Stomach (tissue), 8 donors: ENCODE measurements at regions not wholly inside any gene's neighbourhood (a gene's known extent, or its start where the extent isn't known, plus 50 kb on each side); places are given as distances from the start of the nearest gene placed in this dataset.

Experiments
- DNase-seq, 2 donors: peaks; one replicate each; pipeline versions ENCODE4 v3.0.0 to v3.0.0-alpha.2; 2013 to 2019
- H3K27ac ChIP-seq, 5 donors: fragments of 200-600 bp in 4 of 5; sonication (generic) in 4 of 5; one replicate each; pipeline ENCODE4 v1.5.1; 2013 to 2019; ENCODE audit warnings: mild to moderate bottlenecking in 1 of 5, moderate library complexity in 1 of 5
- H3K27me3 ChIP-seq, 3 donors: fragments of 200-600 bp; sonication (generic); one replicate each; pipeline ENCODE4 v1.5.1; 2017 to 2019; ENCODE audit warnings: mixed run types in 1 of 3
- H3K36me3 ChIP-seq, 4 donors: fragments of 200-600 bp; sonication (generic); 1 replicate in 3 of 4; 2 replicates in 1 of 4; pipeline ENCODE4 v1.5.1; 2016 to 2019
- H3K4me1 ChIP-seq, 4 donors: fragments of 200-600 bp; sonication (generic); one replicate each; pipeline ENCODE4 v1.5.1; 2016 to 2019
- H3K4me3 ChIP-seq, 4 donors: fragments of 200-600 bp; sonication (generic) in 3 of 4; one replicate each; pipeline ENCODE4 v1.5.1; 2016 to 2019; ENCODE audit warnings: mild to moderate bottlenecking in 1 of 4
- H3K9me3 ChIP-seq, 4 donors: fragments of 200-600 bp; sonication (generic); one replicate each; pipeline ENCODE4 v1.5.1; 2016 to 2019
- EP300 ChIP-seq: sonication (generic); formaldehyde crosslinking; IDR thresholded peaks from one replicate; pipeline ENCODE4 v1.6.1; 2017; ENCODE audit warnings: antibody characterized with exemption
- POLR2A ChIP-seq, 4 donors: fragments of 450-650 bp; IDR thresholded peaks; one replicate each; pipeline ENCODE4 v1.6.1; 2016; ENCODE audit warnings: antibody characterized with exemption in 4 of 4, control low read depth in 2 of 4, mild to moderate bottlenecking in 1 of 4, moderate library complexity in 1 of 4
- POLR2AphosphoS5 ChIP-seq, 3 donors: sonication (generic); formaldehyde crosslinking; IDR thresholded peaks; one replicate each; pipeline ENCODE4 v1.6.1; 2016; ENCODE audit warnings: antibody characterized with exemption in 3 of 3
- WGBS, 5 donors: extraction: QIAGEN DNeasy Blood & Tissue Kit in 3 of 5; methylation state at CpG; one replicate each; pipeline versions ENCODE4 v1.1.5 to v1.1.7; 2013 to 2018; 5-methylcytosine and 5-hydroxymethylcytosine counted together
- intact Hi-C: fragments of 100-400 bp; cut with DNase I; formaldehyde crosslinking; loops from one replicate; pipeline ENCODE4 v1.15.1; 2023; ENCODE audit warnings: low total_unique reads
- TF ChIP-seq, protein P1 (sequence below), 7 experiments: fragments of 450-650 bp in 4 of 7; fragments of 200-600 bp in 3 of 7; sonication (generic) in 3 of 7; IDR thresholded peaks; one replicate each; pipeline ENCODE4 v1.5.1; 2016 to 2019; ENCODE audit warnings: antibody characterized with exemption in 7 of 7, control low read depth in 2 of 7, mild to moderate bottlenecking in 1 of 7
- donor health status: healthy with polysubstance abuse.
- donor health status: Bipolar disorder and iron deficiency.
- donor health status: healthy.

DNA sequence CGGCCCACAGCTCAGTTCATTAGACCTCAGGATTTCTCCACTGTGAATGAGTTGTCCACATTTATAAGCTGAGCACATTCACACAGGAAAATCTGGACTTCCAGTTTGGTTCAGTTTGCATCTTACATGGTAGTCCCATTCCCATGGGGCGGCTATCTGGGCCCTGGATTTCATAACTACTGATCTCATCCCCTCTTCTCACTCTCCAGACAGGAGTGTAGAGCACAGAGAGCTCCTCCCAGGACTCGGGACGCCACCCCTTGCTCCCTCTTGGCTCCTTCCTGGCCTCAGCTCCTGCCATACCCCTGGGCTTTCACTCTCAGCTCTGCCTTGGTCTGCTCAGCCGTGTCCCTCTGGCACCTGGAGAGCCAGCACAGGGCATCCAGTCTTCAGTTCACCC is 117.6 kb upstream of the TCERG1L start:
- Histone ChIP-seq H3K27ac (no peak overlapping the region), H3K27me3 (peaks cover 0 to 65% (median 0%) of the 10 kb centered on the region in 3 donors), H3K36me3 (no peaks in the 10 kb centered on the region), H3K4me3 (no peak overlapping the region), H3K4me1 (no peaks in the 10 kb centered on the region), H3K9me3 (no peaks in the 10 kb centered on the region)
- intact Hi-C loops = no loop called here
- WGBS, 5 donors = 47 to 87% (median 72%) methylated on average over 5 of the region's 5 CpGs
- TF ChIP-seq POLR2A (IDR thresholded peaks at IDR 0.05) = no peak
- TF ChIP-seq POLR2AphosphoS5 (IDR thresholded peaks at IDR 0.05) = no peak
- TF ChIP-seq, protein P1, sequence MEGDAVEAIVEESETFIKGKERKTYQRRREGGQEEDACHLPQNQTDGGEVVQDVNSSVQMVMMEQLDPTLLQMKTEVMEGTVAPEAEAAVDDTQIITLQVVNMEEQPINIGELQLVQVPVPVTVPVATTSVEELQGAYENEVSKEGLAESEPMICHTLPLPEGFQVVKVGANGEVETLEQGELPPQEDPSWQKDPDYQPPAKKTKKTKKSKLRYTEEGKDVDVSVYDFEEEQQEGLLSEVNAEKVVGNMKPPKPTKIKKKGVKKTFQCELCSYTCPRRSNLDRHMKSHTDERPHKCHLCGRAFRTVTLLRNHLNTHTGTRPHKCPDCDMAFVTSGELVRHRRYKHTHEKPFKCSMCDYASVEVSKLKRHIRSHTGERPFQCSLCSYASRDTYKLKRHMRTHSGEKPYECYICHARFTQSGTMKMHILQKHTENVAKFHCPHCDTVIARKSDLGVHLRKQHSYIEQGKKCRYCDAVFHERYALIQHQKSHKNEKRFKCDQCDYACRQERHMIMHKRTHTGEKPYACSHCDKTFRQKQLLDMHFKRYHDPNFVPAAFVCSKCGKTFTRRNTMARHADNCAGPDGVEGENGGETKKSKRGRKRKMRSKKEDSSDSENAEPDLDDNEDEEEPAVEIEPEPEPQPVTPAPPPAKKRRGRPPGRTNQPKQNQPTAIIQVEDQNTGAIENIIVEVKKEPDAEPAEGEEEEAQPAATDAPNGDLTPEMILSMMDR (IDR thresholded peaks at IDR 0.05) = no peak
- no peak for TF ChIP-seq EP300
- DNase-seq = no peak

DNA sequence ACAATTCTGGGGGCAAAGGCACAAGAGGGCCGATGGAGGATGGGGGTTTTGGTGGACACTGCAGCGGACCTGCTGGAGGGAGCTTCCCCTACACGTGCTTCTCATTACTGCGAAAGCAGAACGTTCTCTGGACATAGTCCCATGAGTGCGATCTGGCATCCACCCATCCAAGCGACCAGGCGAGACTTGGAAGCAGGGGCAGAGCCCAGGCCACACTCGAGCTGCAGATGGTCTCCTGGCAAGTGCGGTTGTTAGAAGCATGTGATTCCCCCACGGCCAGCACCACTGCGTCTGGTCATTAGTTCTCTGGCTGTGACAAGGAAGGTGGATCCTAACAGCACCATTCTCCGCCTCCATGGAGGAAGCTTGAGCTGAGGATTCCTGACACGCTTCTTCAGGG is 118.4 kb upstream of the TCERG1L start:
- H3K27me3 ChIP-seq = peaks cover 0 to 65% (median 0%) of the 10 kb centered on the region in 3 donors

DNA sequence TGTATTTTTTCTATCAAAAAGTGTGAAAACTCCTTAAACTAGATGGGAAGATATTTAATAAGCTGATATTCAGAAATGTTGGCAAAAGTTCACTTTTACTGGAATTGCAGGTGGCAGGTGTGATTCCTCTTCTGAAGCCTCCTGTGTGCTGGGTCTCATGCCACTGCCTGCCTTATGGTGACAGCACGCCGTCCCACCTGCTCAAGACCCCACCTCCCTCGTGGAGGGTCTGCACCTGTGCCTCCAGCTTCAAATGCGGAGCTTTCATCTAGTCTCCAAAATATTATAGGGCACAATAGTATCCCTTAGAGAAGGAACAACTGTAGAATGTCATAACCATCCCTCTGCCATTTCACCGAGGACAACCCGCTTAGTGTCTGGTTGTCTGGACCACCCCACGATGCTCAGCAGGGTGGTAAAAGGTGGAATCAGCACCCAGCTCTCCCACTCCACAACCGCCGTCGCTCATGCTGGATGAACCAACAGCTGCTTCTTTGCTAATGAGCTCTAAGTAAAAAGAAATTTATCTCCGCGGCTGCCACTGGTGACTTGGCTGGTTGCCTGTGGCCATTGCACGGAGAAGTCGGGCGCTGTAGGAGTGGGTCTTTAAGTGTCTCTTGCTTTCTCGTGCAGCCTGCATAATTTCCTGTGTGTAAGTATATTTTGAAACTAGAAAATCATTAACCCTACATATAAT is 119.3 kb upstream of the TCERG1L start:
- peaks cover 0 to 60% (median 0%) of the 10 kb centered on the region in 3 donors for H3K27me3 ChIP-seq
- no peaks in the 10 kb centered on the region for H3K9me3 ChIP-seq
- intact Hi-C loops = no loop called here
- peaks cover 0 to 2% (median 0%) of the 10 kb centered on the region in 4 donors for H3K4me1 ChIP-seq
- H3K4me3 ChIP-seq = no peak overlapping the region
- TF ChIP-seq EP300 = no peak
- no peak for TF ChIP-seq POLR2A (IDR thresholded peaks at IDR 0.05)
- TF ChIP-seq POLR2AphosphoS5 (IDR thresholded peaks at IDR 0.05) = no peak
- TF ChIP-seq, protein P1 (IDR thresholded peaks at IDR 0.05) = no peak
- peak in 1 of 2 donors; percentile 44 for DNase-seq
- WGBS, 5 donors = 67 to 76% (median 71%) methylated on average over 15 to 16 of the region's 16 CpGs
- H3K27ac ChIP-seq = no peak overlapping the region
- H3K36me3 ChIP-seq = no peaks in the 10 kb centered on the region

More for the DNA sequence above, 118.4 kb upstream of the TCERG1L start:
- Histone ChIP-seq H3K4me3 (no peak overlapping the region), H3K4me1 (no peaks in the 10 kb centered on the region), H3K9me3 (no peaks in the 10 kb centered on the region), H3K27ac (no peak overlapping the region), H3K36me3 (no peaks in the 10 kb centered on the region)
- DNase-seq = peak in 1 of 2 donors; percentile 20
- TF ChIP-seq POLR2A (IDR thresholded peaks at IDR 0.05) (no peak), POLR2AphosphoS5 (IDR thresholded peaks at IDR 0.05) (no peak), EP300 (no peak)
- TF ChIP-seq, protein P1 (IDR thresholded peaks at IDR 0.05) = no peak
- 69 to 81% (median 72%) methylated on average over 9 to 14 of the region's 14 CpGs for WGBS, 5 donors
- intact Hi-C loops = no loop called here

DNA sequence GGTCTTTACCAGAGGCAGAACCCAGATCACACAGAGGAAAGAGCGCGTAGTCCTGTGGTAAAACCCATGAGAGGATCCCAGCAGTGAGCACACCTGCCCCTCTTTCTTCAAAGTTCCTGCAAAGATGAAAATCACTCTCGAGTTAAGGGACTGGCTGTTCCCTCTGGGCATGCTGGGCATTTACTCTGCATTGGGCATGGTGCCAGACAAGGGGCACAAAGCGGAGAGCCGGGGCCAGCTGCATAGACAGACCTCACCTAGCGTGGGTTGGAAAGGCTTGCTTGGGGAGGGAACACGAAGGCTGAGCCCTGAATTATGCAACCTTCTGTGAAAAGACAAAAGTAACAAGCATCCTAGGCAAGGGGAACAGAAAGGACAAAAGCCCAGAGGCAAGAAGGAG is 120.0 kb upstream of the TCERG1L start:
- TF ChIP-seq EP300 (no peak), POLR2A (IDR thresholded peaks at IDR 0.05) (no peak), POLR2AphosphoS5 (IDR thresholded peaks at IDR 0.05) (no peak)
- TF ChIP-seq, protein P1 (IDR thresholded peaks at IDR 0.05) = no peak
- peaks cover 0 to 8% (median 0%) of the 10 kb centered on the region in 4 donors for H3K4me1 ChIP-seq
- no peaks in the 10 kb centered on the region for H3K9me3 ChIP-seq
- peaks cover 0 to 53% (median 0%) of the 10 kb centered on the region in 3 donors for H3K27me3 ChIP-seq
- H3K27ac ChIP-seq = no peak overlapping the region
- no peak overlapping the region for H3K4me3 ChIP-seq
- intact Hi-C loops = no loop called here
- WGBS, 5 donors = 59 to 76% (median 65%) methylated on average over 7 of the region's 7 CpGs
- H3K36me3 ChIP-seq = no peaks in the 10 kb centered on the region
- peak in 1 of 2 donors; percentile 15 for DNase-seq
